Uterus (tissue), 2 donors: ENCODE measurements at regions not wholly inside any gene's neighbourhood (a gene's known extent, or its start where the extent isn't known, plus 50 kb on each side); places are given as distances from the start of the nearest gene placed in this dataset.

ENCODE experiments used
- CTCF ChIP-seq, 4 experiments: fragments of 200-600 bp in 2 of 4; fragments of 450-650 bp in 2 of 4; sonication (generic) in 2 of 4; IDR thresholded peaks; one replicate each; pipeline ENCODE4 v1.5.1; 2016 to 2019; ENCODE audit warnings: antibody characterized with exemption in 4 of 4, mild to moderate bottlenecking in 2 of 4, moderate library complexity in 1 of 4
- POLR2A ChIP-seq, 2 donors: fragments of 450-650 bp; IDR thresholded peaks; one replicate each; pipeline ENCODE4 v1.6.1; 2016; ENCODE audit warnings: antibody characterized with exemption in 2 of 2, mild to moderate bottlenecking in 1 of 2, moderate library complexity in 1 of 2

- TF ChIP-seq CTCF (IDR thresholded peaks at IDR 0.05) (no peak), POLR2A (IDR thresholded peaks at IDR 0.05) (no peak)
Measured at GRCh38 chr18:39622431-39622830, 2056.8 kb upstream of the CELF4 start.
